ENCODE measurements at regions not wholly inside any gene's neighbourhood (a gene's known extent, or its start where the extent isn't known, plus 50 kb on each side); places are given as distances from the start of the nearest gene placed in this dataset.
"Not testable (repeated sequence)": the region's sequence is repeated elsewhere in the genome, so short reads cannot be mapped to it uniquely, and the experiment has no call there.

DNA sequence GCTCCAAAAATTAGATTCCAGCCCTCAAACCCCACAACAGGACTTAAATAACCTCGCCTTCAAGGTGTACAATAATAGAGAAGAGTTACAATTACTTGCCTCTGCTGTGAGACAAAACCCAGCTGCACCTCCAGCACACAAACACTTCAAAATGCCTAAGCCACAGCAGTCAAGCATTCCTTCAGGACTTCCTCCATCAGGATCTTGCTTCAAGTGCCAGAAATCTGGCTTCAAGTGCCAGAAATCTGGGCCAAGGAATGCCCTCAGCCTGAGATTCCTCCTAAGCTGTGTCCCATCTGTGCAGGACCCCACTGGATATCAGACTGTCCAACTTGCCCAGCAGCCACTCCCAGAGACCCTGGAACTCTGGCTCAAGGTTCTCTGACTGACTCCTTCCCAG lies 1088.3 kb downstream of the SORCS3 start:
- TF ChIP-seq, protein P1, sequence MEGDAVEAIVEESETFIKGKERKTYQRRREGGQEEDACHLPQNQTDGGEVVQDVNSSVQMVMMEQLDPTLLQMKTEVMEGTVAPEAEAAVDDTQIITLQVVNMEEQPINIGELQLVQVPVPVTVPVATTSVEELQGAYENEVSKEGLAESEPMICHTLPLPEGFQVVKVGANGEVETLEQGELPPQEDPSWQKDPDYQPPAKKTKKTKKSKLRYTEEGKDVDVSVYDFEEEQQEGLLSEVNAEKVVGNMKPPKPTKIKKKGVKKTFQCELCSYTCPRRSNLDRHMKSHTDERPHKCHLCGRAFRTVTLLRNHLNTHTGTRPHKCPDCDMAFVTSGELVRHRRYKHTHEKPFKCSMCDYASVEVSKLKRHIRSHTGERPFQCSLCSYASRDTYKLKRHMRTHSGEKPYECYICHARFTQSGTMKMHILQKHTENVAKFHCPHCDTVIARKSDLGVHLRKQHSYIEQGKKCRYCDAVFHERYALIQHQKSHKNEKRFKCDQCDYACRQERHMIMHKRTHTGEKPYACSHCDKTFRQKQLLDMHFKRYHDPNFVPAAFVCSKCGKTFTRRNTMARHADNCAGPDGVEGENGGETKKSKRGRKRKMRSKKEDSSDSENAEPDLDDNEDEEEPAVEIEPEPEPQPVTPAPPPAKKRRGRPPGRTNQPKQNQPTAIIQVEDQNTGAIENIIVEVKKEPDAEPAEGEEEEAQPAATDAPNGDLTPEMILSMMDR (IDR thresholded peaks at IDR 0.05): no peak
- TF ChIP-seq POLR2AphosphoS5 (IDR thresholded peaks at IDR 0.05; ENCODE audit: low read depth, low read length) (no peak), TCF7L2 (IDR thresholded peaks at IDR 0.05; ENCODE audit: low read depth, low read length) (no peak), SIN3A (IDR thresholded peaks at IDR 0.05; ENCODE audit: borderline replicate concordance, insufficient read depth, low read depth, low read length) (no peak)
- TF ChIP-seq, protein P2, sequence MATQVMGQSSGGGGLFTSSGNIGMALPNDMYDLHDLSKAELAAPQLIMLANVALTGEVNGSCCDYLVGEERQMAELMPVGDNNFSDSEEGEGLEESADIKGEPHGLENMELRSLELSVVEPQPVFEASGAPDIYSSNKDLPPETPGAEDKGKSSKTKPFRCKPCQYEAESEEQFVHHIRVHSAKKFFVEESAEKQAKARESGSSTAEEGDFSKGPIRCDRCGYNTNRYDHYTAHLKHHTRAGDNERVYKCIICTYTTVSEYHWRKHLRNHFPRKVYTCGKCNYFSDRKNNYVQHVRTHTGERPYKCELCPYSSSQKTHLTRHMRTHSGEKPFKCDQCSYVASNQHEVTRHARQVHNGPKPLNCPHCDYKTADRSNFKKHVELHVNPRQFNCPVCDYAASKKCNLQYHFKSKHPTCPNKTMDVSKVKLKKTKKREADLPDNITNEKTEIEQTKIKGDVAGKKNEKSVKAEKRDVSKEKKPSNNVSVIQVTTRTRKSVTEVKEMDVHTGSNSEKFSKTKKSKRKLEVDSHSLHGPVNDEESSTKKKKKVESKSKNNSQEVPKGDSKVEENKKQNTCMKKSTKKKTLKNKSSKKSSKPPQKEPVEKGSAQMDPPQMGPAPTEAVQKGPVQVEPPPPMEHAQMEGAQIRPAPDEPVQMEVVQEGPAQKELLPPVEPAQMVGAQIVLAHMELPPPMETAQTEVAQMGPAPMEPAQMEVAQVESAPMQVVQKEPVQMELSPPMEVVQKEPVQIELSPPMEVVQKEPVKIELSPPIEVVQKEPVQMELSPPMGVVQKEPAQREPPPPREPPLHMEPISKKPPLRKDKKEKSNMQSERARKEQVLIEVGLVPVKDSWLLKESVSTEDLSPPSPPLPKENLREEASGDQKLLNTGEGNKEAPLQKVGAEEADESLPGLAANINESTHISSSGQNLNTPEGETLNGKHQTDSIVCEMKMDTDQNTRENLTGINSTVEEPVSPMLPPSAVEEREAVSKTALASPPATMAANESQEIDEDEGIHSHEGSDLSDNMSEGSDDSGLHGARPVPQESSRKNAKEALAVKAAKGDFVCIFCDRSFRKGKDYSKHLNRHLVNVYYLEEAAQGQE (IDR thresholded peaks at IDR 0.05; ENCODE audit: insufficient read depth in 1 of 2, low read depth in 2 of 2, low read length in 1 of 2): no peak
- Histone ChIP-seq H3K27ac (ENCODE audit: low read length) (no peak overlapping the region), H3K4me1 (ENCODE audit: control insufficient read depth, insufficient read depth, low read length) (no peaks in the 10 kb centered on the region), H3K9me3 (ENCODE audit: control insufficient read depth, insufficient read depth, low read depth, low read length) (no peaks in the 10 kb centered on the region), H3K36me3 (ENCODE audit: control insufficient read depth, insufficient read depth, low read length) (no peaks in the 10 kb centered on the region), H3K4me3 (ENCODE audit: low read depth in 2 of 2, low read length in 2 of 2) (no peak overlapping the region), H3K27me3 (ENCODE audit: control insufficient read depth, insufficient read depth, low read length) (no peaks in the 10 kb centered on the region)
- no TSS peak for BruUV-seq (replicated peaks)
- in situ Hi-C loops (cut with HindIII; ENCODE audit: low pct_unique_long_range_greater_than_20kb, low sequenced_read_pairs): no loop called here
- intact Hi-C loops (cut with micrococcal nuclease; ENCODE audit: unreplicated experiment): no loop called here
- no peak for ATAC-seq
- ChIA-PET POLR2A (no interaction called here), CTCF (no interaction called here)
- no peak for DNase-seq (ENCODE audit: low read depth, low spot score)

DNA sequence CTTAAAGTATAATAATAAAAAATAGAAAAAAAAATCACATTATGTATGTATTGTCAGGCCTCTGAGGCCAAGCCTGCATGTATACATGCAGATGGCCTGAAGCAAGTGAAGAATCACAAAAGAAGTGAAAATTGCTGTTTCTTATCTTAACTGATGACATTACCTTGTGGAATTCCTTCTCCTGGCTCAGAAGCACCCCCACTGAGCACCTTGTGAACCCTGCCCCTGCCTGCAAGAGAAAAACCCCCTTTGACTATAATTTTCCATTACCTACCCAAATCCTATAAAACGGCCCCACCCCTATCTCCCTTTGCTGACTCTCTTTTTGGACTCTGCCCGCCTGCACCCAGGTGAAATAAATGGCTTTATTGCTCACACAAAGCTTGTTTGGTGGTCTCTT lies 1086.5 kb downstream of the SORCS3 start:
- ATAC-seq; CTCF ChIA-PET; H3K27me3 ChIP-seq (ENCODE audit: control insufficient read depth, insufficient read depth, low read length); POLR2A ChIA-PET; H3K27ac ChIP-seq (ENCODE audit: low read length); DNase-seq (ENCODE audit: low read depth, low spot score); BruUV-seq (replicated peaks); H3K9me3 ChIP-seq (ENCODE audit: control insufficient read depth, insufficient read depth, low read depth, low read length); H3K4me1 ChIP-seq (ENCODE audit: control insufficient read depth, insufficient read depth, low read length); in situ Hi-C loops (cut with HindIII; ENCODE audit: low pct_unique_long_range_greater_than_20kb, low sequenced_read_pairs); intact Hi-C loops (cut with micrococcal nuclease; ENCODE audit: unreplicated experiment); H3K36me3 ChIP-seq (ENCODE audit: control insufficient read depth, insufficient read depth, low read length); H3K4me3 ChIP-seq (ENCODE audit: low read depth in 2 of 2, low read length in 2 of 2): not testable (repeated sequence)

DNA sequence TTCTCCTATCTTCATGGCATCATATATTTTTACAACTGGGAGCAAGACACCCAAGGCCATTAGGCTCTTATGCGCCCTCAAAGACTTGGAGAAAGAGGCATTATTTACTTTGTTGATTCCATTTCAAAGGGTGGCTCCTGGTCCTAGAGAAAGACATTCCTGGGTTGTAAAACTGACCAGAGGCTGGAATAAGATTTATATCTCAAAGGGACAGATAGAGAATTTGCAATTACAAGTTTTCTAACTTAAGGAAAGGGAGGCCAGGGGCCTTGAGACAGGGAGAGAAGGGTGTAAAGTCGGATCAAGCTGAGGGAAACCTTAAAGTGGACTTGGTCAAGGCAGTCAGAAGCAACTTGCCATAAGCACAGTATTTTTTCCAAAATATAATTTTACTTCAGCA lies 1086.0 kb downstream of the SORCS3 start:
- no peaks in the 10 kb centered on the region for H3K9me3 ChIP-seq (ENCODE audit: control insufficient read depth, insufficient read depth, low read depth, low read length)
- ATAC-seq (no peak), DNase-seq (ENCODE audit: low read depth, low spot score) (no peak)
- no TSS peak for BruUV-seq (replicated peaks)
- H3K27me3 ChIP-seq (ENCODE audit: control insufficient read depth, insufficient read depth, low read length): no peaks in the 10 kb centered on the region
- intact Hi-C loops (cut with micrococcal nuclease; ENCODE audit: unreplicated experiment) (no loop called here), in situ Hi-C loops (cut with HindIII; ENCODE audit: low pct_unique_long_range_greater_than_20kb, low sequenced_read_pairs) (no loop called here)
- CTCF ChIA-PET: no interaction called here
- TF ChIP-seq, protein P1 (IDR thresholded peaks at IDR 0.05): no peak
- TF ChIP-seq, protein P2 (IDR thresholded peaks at IDR 0.05; ENCODE audit: insufficient read depth in 1 of 2, low read depth in 2 of 2, low read length in 1 of 2): no peak
- TF ChIP-seq TCF7L2 (IDR thresholded peaks at IDR 0.05; ENCODE audit: low read depth, low read length): no peak
- TF ChIP-seq POLR2AphosphoS5 (IDR thresholded peaks at IDR 0.05; ENCODE audit: low read depth, low read length): no peak
- TF ChIP-seq SIN3A (IDR thresholded peaks at IDR 0.05; ENCODE audit: borderline replicate concordance, insufficient read depth, low read depth, low read length): no peak
- no peak overlapping the region for H3K4me3 ChIP-seq (ENCODE audit: low read depth in 2 of 2, low read length in 2 of 2)
- H3K4me1 ChIP-seq (ENCODE audit: control insufficient read depth, insufficient read depth, low read length): no peaks in the 10 kb centered on the region
- no peaks in the 10 kb centered on the region for H3K36me3 ChIP-seq (ENCODE audit: control insufficient read depth, insufficient read depth, low read length)
- H3K27ac ChIP-seq (ENCODE audit: low read length): no peak overlapping the region
- POLR2A ChIA-PET: no interaction called here

Measured in Panc1 (cell line).